Hypothalamus (tissue), 51 donors: ENCODE measurements at regions not wholly inside any gene's neighbourhood (a gene's known extent, or its start where the extent isn't known, plus 50 kb on each side); places are given as distances from the start of the nearest gene placed in this dataset.
"Not testable (repeated sequence)": the region's sequence is repeated elsewhere in the genome, so short reads cannot be mapped to it uniquely, and the experiment has no call there.

Experiments
- DNase-seq, 51 donors: peaks; one replicate each; lab custom pipeline; 2025; lab: John Stamatoyannopoulos, UW

- no peak for DNase-seq
Observed at GRCh38 chr4:106541253-106541652, 172.7 kb upstream of the GIMD1 start.

GRCh38 chr4:106530821-106531220 is 162.2 kb upstream of the GIMD1 start:
- DNase-seq, result no peak

GRCh38 chr4:106530024-106530361 is 161.4 kb upstream of the GIMD1 start:
- no peak for DNase-seq

DNA sequence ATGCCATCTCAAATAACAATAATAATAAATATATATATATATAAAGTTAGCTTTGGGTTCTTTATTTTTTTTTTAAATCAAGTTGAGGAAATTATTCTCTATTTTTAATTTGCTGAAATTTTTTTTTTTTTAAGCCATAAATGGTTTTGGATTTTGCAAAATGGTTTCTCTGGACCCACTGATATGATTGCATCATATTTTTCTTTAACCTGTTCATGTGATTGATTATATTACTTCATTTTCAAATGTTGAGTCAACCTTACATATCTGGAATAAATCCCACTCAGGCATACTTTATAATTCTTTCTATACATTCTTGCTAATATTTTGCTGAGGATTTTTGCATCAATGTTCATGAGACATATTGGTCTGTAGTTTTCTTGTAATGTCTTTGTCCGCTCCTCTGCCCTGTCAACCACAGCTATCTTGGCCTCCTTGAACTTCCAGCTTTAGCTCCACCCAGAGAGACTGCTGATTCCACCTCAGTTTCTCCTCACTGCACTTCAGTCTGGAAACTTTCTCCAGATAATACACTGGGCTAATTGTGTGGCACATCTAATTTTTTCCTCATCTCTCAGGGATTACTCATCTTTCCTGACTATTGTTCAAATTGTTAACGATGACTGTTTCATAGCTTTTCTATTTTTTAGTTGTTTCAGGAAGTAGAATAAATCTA is 160.9 kb upstream of the GIMD1 start:
- DNase-seq, result no peak

GRCh38 chr4:106527316-106527715 is 158.7 kb upstream of the GIMD1 start:
- DNase-seq, result no peak

GRCh38 chr4:106525425-106525824 is 156.8 kb upstream of the GIMD1 start:
- DNase-seq, result not testable (repeated sequence)

GRCh38 chr4:106524772-106525171 is 156.2 kb upstream of the GIMD1 start:
- not testable (repeated sequence) for DNase-seq

DNA sequence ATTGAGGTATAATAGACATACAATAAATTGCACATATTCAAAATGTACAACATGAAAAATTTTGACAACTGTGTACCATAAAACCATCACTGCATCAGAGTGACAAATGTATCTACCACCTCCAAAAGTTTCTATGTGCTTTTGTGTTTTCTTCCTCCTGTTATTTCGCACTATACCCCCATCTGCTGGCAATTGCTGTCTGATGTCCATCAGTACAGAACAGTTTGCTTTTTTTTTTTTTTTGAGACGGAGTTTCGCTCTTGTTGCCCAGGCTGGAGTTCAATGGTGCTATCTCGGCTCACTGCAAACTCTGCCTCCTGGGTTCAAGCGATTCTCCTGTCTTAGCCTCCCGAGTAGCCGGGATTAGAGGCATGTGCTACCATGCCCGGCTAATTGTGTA is 154.3 kb upstream of the GIMD1 start:
- DNase-seq, result no peak

DNA sequence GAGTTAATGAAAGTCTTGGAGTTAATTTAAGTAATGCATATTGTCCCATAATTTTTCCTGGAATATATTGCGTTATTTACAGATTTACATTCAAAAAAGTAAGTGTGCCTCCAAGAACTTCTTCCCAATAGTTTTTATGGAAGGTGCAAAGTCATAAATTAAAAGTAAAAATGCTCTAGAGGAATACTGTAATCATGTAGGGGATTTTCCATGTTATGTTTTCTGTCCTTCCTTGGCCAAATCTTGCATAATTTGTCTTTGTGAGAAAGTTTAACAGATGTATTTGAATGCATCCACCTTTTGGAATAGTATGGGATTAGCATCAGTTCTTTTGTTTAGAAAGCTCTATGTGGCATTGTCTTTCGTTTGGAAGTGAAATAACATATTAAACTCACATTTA is 144.1 kb upstream of the GIMD1 start:
- no peak for DNase-seq

GRCh38 chr4:106507440-106507839 is 138.9 kb upstream of the GIMD1 start:
- no peak for DNase-seq

GRCh38 chr4:106503116-106504050 is 134.8 kb upstream of the GIMD1 start:
- no peak for DNase-seq

- peak in 23 of 51 donors; percentile 0 to 46 (median 8) for DNase-seq
Observed at GRCh38 chr4:106502106-106502699, 133.6 kb upstream of the GIMD1 start.

DNA sequence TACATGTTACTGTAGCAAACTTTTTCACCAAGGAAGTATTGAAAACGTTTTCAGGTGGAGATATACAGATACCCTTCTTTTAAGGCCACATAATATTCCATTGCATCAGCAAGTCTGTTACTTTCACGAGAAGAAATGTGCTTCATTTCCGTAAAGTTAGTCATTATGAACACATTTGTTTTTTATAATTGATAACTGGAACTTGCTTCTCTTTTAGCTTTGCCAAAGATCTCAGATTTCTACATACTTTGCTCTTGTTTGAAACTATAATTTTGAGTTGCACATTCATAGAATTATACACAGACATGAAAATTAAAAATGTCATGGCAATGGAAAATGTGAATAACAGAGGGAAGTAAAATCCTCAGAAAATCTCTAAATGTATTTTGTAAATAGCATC is 128.7 kb upstream of the GIMD1 start:
- DNase-seq, result no peak

DNA sequence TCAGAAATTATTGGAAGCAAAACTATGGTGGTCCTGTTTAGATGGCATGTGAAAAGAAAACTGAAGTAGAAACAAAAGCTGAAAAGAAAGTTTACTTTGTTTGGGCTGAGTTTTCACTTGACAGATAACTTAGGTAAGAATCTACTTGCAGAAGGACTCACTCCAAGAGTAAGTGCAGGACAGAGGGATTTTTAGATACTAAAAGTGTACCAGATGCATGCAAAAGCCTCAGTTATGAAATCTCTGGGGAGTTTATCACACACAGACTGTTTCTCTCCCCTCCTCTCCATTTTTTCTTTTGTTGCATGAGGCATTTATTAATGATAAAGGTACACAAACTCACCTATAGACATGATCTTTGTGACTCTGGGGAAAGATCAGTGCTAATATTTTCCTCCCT is 127.5 kb upstream of the GIMD1 start:
- DNase-seq, result no peak

- no peak for DNase-seq
Observed at GRCh38 chr4:106495476-106495875, 126.9 kb upstream of the GIMD1 start.

DNA sequence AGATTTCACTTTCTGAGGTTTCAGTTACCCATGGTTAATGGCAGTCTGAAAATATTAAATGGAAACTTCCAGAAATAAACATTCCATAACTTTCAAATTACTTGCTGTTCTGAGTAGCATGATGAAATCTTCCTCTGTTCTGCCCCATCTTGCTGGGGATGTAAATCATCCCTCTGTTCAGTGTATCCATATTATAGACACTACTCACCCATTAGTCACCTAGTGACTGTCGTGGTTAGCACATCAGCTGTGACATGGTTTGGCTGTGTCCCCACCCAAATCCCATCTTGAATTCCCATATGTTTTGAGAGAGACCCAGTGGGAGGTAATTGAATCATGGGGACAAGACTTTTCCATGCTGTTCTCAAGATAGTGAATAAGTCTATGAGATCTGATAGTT is 125.5 kb upstream of the GIMD1 start:
- DNase-seq, result no peak

DNA sequence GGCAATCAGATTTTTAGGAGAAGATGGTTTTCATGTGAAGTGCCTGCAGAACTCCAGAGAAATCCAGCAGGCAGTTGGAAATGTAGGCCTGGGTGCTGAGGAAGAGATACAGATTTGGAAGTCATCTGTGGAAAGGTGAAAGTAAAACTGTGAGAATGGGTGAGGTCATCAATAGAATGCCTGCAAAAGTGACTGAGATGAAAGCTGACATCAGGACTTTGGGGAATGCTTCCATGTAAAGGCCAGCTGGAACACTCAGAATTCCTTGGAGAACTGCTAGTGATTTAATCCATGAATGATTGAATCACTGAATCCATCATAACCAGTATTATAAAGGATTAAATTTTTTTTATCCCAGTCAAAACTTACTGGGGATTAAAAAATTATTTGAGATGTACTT is 124.5 kb upstream of the GIMD1 start:
- no peak for DNase-seq

- no peak for DNase-seq
Observed at GRCh38 chr4:106486533-106486932, 118.0 kb upstream of the GIMD1 start.

DNA sequence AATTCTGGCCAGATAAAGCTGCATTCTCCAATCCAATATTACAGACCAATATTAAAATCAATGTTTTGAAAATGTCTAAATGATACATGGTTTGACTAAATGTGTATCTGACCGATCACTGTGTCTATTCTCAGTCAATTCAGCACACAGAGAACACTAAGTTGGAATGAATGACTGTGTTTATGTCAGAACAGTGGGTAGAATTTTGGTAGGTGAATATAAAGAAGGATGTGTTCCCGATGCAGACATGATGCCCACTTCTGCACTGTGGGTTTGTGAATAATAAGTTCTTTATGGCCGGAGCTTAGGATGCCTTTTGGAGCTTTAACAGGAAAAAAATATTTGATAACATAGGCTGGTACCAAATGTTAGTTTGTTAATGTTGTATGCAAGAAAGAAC is 113.2 kb upstream of the GIMD1 start:
- no peak for DNase-seq

DNA sequence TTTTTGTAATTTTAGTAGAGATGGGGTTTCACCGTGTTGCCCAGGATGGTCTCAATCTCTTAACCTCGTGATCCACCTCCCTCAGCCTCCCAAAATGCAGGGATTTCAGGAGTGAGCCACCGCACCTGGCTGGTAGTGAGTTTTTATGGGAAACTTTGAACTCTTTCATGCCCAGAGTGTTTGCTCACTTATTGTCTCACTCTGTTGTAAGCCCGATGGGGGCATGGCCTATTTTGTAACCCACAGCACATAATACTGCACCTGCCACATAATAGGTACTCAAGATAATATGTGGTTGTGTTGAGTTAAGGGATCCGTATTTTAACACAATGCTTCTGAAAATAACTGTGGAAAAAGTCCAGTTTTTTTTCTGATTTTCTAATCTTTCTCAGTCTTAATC is 109.6 kb upstream of the GIMD1 start:
- DNase-seq, result no peak

DNA sequence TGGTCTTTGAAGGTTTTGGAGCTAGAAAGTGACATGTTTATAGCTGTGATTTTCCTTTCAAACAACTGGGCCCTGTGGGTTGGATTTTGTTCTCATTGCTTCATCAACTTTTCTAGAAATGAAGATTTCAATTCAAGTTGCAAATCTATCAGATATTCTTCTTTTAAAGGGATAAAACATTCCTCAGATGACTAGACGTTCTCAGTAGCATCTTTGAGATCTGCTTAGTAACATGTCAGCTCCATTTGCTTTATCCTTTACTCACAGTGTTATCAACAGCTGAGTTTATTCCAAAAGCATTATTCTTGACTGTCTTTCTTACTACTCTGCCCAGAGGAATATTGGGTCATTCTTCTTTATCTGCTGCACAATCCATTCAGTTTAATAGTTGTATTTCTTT is 108.2 kb upstream of the GIMD1 start:
- no peak for DNase-seq

DNA sequence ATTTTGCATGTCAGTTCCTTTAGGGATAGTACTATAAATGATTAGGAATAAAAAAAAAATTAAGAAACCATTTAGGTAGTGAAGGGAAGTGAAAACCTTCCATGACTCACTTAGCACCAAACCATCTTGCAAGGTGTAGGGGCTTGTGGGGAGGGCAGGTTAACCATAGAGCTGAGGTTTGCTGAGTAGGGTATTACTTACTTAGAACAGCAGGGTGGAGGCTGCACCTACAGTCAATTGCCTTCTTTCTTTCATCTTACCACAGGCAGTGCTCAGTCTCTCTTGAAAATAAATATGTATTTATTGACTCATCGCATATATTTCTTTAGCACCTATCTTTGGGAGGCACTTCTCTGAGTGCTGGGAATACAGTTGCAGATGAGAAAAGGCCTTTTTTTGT is 104.9 kb upstream of the GIMD1 start:
- DNase-seq, result no peak
